ENCODE measurements at regions not wholly inside any gene's neighbourhood (a gene's known extent, or its start where the extent isn't known, plus 50 kb on each side); places are given as distances from the start of the nearest gene placed in this dataset.

DNA sequence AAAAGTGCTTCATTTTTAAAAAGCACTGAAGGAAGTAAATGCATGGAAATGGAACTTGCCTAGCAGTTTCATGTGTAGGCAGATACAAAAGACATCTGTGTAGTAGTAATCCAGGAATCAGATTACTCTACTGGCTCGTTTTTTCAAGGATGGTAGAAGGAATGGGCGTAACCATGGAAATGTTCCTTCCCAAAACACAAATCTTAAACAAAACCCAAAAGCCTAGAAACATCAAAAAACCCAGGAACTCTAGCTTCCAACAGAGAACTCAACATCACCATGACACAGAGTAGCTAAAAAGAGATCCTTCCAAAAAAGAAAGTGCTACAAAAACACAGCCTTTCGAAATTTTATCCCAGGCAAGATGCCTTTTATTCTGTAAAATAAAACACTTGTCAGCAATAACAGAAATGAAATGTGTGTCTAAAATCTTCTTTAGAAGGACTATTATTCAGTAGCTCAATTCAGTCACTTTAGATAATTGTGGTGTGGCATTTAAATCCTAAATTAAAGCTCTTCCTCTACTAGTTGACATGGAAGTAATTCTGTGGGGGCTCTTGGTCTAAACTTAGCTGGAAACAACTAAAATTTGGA lies 81.7 kb downstream of the FAM217A start:
- TF ChIP-seq POLR2A (IDR thresholded peaks at IDR 0.05), result no peak
- TF ChIP-seq, protein P1, sequence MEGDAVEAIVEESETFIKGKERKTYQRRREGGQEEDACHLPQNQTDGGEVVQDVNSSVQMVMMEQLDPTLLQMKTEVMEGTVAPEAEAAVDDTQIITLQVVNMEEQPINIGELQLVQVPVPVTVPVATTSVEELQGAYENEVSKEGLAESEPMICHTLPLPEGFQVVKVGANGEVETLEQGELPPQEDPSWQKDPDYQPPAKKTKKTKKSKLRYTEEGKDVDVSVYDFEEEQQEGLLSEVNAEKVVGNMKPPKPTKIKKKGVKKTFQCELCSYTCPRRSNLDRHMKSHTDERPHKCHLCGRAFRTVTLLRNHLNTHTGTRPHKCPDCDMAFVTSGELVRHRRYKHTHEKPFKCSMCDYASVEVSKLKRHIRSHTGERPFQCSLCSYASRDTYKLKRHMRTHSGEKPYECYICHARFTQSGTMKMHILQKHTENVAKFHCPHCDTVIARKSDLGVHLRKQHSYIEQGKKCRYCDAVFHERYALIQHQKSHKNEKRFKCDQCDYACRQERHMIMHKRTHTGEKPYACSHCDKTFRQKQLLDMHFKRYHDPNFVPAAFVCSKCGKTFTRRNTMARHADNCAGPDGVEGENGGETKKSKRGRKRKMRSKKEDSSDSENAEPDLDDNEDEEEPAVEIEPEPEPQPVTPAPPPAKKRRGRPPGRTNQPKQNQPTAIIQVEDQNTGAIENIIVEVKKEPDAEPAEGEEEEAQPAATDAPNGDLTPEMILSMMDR (IDR thresholded peaks at IDR 0.05), result no peak
- TF ChIP-seq POLR2AphosphoS5 (IDR thresholded peaks at IDR 0.05; ENCODE audit: insufficient read depth in 1 of 2, low read depth in 1 of 2), result no peak

All from vagina (tissue), 2 donors.